GM06990 (cell line): ENCODE measurements at regions not wholly inside any gene's neighbourhood (a gene's known extent, or its start where the extent isn't known, plus 50 kb on each side); places are given as distances from the start of the nearest gene placed in this dataset.

Source experiments
- DNase-seq: peaks from one replicate; pipeline ENCODE4 v3.0.0-alpha.2; 2011; ENCODE audit not compliant: insufficient read length; ENCODE audit errors: extremely low read depth
- H3K27me3 ChIP-seq: replicated peaks from 2 replicates; pipeline ENCODE4 v1.6.0; 2011; ENCODE audit warnings: low read length; ENCODE audit not compliant: control insufficient read depth, insufficient read depth
- H3K36me3 ChIP-seq: 2 replicates; pipeline ENCODE4 v1.5.1; 2011; ENCODE audit warnings: low read length; ENCODE audit not compliant: control insufficient read depth, insufficient read depth
- H3K4me3 ChIP-seq: replicated peaks from 2 replicates; pipeline ENCODE4 v1.5.1; 2011; ENCODE audit warnings: low read depth, mild to moderate bottlenecking, control low read depth, low read length
- CTCF ChIP-seq: IDR thresholded peaks from 2 replicates; pipeline ENCODE4 v1.5.1; 2011; ENCODE audit warnings: low read length, control low read depth, mild to moderate bottlenecking, inconsistent platforms; ENCODE audit not compliant: insufficient read depth, poor library complexity, severe bottlenecking

GRCh38 chr3:139280027-139280671, 63.7 kb upstream of the MRPS22 start:
- Histone ChIP-seq H3K27me3 (no peaks in the 10 kb centered on the region; the same call in 1 of the 2 replicates), H3K36me3 (no peaks in the 10 kb centered on the region), H3K4me3 (no peak overlapping the region)
- TF ChIP-seq CTCF = no peak
- no peak for DNase-seq

GRCh38 chr3:139281096-139281495, 62.7 kb upstream of the MRPS22 start:
- H3K27me3 ChIP-seq = no peaks in the 10 kb centered on the region
- H3K36me3 ChIP-seq = no peaks in the 10 kb centered on the region
- DNase-seq = no peak
- no peak overlapping the region for H3K4me3 ChIP-seq
- no peak for TF ChIP-seq CTCF

- H3K27me3 ChIP-seq = no peaks in the 10 kb centered on the region; the same call in 1 of the 2 replicates
- H3K36me3 ChIP-seq = no peaks in the 10 kb centered on the region
- no peak overlapping the region for H3K4me3 ChIP-seq
- no peak for DNase-seq
- TF ChIP-seq CTCF = no peak
Measured at GRCh38 chr3:139281522-139282196, 62.2 kb upstream of the MRPS22 start.

- DNase-seq = no peak
- TF ChIP-seq CTCF = no peak
- Histone ChIP-seq H3K36me3 (no peaks in the 10 kb centered on the region), H3K4me3 (no peak overlapping the region), H3K27me3 (peaks cover 1% of the 10 kb centered on the region)
Measured at GRCh38 chr3:139283301-139283700, 60.5 kb upstream of the MRPS22 start.

- H3K4me3 ChIP-seq = no peak overlapping the region
- H3K27me3 ChIP-seq = peaks cover 1% of the 10 kb centered on the region
- no peaks in the 10 kb centered on the region for H3K36me3 ChIP-seq
- TF ChIP-seq CTCF = no peak
- DNase-seq = no peak
Measured at GRCh38 chr3:139284221-139284620, 59.6 kb upstream of the MRPS22 start.
